Esophagus squamous epithelium (tissue), 5 donors: ENCODE measurements at regions not wholly inside any gene's neighbourhood (a gene's known extent, or its start where the extent isn't known, plus 50 kb on each side); places are given as distances from the start of the nearest gene placed in this dataset.

Source experiments
- DNase-seq: peaks from one replicate; lab custom pipeline; 2025; lab: John Stamatoyannopoulos, UW
- H3K27ac ChIP-seq, 4 donors: fragments of 200-600 bp; sonication (generic); one replicate each; pipeline ENCODE4 v1.5.1; 2016 to 2019; ENCODE audit warnings: mild to moderate bottlenecking in 1 of 4
- H3K27me3 ChIP-seq, 4 donors: fragments of 200-600 bp; sonication (generic); 1 replicate in 3 of 4; 2 replicates in 1 of 4; pipeline versions ENCODE4 v1.5.1 to v1.6.0; 2017 to 2021; ENCODE audit warnings: antibody characterized with exemption in 1 of 4
- H3K36me3 ChIP-seq, 3 donors: fragments of 200-600 bp; sonication (generic); one replicate each; pipeline ENCODE4 v1.5.1; 2016 to 2019
- H3K4me1 ChIP-seq, 3 donors: fragments of 200-600 bp; sonication (generic); one replicate each; pipeline ENCODE4 v1.5.1; 2017 to 2019
- H3K4me3 ChIP-seq, 4 donors: fragments of 200-600 bp; sonication (generic); 1 replicate in 3 of 4; 2 replicates in 1 of 4; pipeline ENCODE4 v1.5.1; 2016 to 2019; ENCODE audit warnings: mild to moderate bottlenecking in 2 of 4, moderate library complexity in 1 of 4
- H3K9me3 ChIP-seq, 3 donors: fragments of 200-600 bp; sonication (generic); one replicate each; pipeline ENCODE4 v1.5.1; 2016 to 2019
- POLR2A ChIP-seq, 4 donors: fragments of 450-650 bp; IDR thresholded peaks; one replicate each; pipeline ENCODE4 v1.6.1; 2017; ENCODE audit warnings: antibody characterized with exemption in 4 of 4, mild to moderate bottlenecking in 4 of 4, moderate library complexity in 3 of 4
- WGBS, 2 donors: methylation state at CpG; one replicate each; pipeline ENCODE4 v1.1.5; 2018; 5-methylcytosine and 5-hydroxymethylcytosine counted together
- intact Hi-C: fragments of 100-400 bp; cut with DNase I; formaldehyde crosslinking; loops from one replicate; pipeline ENCODE4 v1.15.0; 2022
- TF ChIP-seq, protein P1 (sequence below), 6 experiments: fragments of 450-650 bp in 4 of 6; fragments of 200-600 bp in 2 of 6; sonication (generic) in 2 of 6; IDR thresholded peaks; one replicate each; pipeline ENCODE4 v1.5.1; 2016 to 2019; ENCODE audit warnings: antibody characterized with exemption in 6 of 6, mild to moderate bottlenecking in 4 of 6, moderate library complexity in 4 of 6
- donor health status: DM: yes; HTN: yes; CAD: no.

DNA sequence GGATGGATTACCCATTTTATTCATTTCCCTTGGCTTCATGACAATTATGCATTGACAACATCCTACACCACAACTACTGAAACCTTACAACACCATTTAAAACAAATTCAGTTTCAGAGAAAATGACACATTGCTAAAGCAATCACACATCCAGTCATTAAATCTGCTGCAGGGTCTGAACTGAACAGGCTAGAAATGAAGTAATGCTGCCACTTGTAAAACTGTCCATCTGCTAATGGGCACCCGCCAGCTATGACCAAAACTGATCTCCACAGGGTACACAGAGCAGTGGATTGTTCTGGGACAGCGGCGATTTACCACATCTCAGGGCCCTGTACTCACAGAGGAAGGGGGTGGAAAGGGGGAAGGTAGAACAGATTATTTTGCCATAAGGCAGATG, 172.9 kb upstream of the FBXL4 start:
- WGBS, 2 donors: 85 to 100% methylated on average over 3 of the region's 3 CpGs
- Histone ChIP-seq H3K4me1 (no peaks in the 10 kb centered on the region), H3K9me3 (no peaks in the 10 kb centered on the region), H3K4me3 (no peak overlapping the region), H3K27ac (no peak overlapping the region), H3K36me3 (no peaks in the 10 kb centered on the region), H3K27me3 (peaks cover 0 to 19% (median 0%) of the 10 kb centered on the region in 4 donors)
- no peak for DNase-seq
- intact Hi-C loops: no loop called here
- TF ChIP-seq, protein P1, sequence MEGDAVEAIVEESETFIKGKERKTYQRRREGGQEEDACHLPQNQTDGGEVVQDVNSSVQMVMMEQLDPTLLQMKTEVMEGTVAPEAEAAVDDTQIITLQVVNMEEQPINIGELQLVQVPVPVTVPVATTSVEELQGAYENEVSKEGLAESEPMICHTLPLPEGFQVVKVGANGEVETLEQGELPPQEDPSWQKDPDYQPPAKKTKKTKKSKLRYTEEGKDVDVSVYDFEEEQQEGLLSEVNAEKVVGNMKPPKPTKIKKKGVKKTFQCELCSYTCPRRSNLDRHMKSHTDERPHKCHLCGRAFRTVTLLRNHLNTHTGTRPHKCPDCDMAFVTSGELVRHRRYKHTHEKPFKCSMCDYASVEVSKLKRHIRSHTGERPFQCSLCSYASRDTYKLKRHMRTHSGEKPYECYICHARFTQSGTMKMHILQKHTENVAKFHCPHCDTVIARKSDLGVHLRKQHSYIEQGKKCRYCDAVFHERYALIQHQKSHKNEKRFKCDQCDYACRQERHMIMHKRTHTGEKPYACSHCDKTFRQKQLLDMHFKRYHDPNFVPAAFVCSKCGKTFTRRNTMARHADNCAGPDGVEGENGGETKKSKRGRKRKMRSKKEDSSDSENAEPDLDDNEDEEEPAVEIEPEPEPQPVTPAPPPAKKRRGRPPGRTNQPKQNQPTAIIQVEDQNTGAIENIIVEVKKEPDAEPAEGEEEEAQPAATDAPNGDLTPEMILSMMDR (IDR thresholded peaks at IDR 0.05): no peak
- no peak for TF ChIP-seq POLR2A (IDR thresholded peaks at IDR 0.05)

DNA sequence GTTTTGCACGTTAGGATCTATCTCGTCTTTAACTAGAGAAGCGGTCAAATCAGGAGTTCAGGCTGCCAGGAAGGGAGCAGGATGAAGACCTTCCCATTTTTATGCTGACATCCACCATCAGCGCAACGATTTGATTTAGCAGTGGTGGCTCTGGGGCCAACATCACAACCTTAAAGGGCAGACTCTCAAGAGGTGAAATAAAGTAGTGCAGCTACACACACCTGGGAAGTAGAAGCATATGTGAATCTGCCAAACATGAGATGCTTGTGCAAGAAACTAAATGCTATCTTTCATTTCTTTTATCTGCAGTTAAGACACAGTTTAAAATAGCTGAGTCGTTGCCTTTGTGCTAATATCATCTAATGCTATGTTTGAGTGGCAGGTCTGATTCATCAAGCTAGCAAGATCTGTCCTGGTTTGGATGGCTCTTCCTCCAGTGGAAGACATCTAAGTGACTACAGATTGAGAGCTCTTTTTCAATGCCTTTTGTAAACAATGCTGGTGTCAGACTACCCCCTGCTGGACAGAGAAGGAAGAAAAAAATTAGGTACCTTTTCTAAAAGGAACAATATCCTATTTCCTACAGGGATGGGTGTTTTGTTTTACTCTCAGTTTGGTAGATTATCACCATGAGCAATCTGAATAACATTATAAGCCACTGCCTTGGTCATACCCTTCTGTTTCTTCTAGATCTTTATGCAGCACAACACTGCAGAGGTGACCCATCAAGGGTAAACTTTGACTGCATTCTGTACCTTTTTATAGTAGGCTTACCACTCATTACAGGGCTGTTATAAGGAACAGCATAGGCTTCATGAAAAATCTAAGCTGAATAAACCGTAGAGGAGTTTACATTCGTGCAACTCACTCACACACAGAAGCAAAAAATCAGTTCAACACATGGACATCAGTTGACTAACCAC, 171.6 kb upstream of the FBXL4 start:
- no peaks in the 10 kb centered on the region for H3K9me3 ChIP-seq
- H3K27ac ChIP-seq: no peak overlapping the region
- TF ChIP-seq, protein P1 (IDR thresholded peaks at IDR 0.05): peak; percentile 34 to 65 (median 44)
- TF ChIP-seq POLR2A (IDR thresholded peaks at IDR 0.05): no peak
- 54 to 55% methylated on average over 8 of the region's 8 CpGs for WGBS, 2 donors
- intact Hi-C loops: no loop called here
- H3K27me3 ChIP-seq: peaks cover 0 to 19% (median 0%) of the 10 kb centered on the region in 4 donors
- no peaks in the 10 kb centered on the region for H3K4me1 ChIP-seq
- H3K4me3 ChIP-seq: no peak overlapping the region
- no peaks in the 10 kb centered on the region for H3K36me3 ChIP-seq
- no peak for DNase-seq

DNA sequence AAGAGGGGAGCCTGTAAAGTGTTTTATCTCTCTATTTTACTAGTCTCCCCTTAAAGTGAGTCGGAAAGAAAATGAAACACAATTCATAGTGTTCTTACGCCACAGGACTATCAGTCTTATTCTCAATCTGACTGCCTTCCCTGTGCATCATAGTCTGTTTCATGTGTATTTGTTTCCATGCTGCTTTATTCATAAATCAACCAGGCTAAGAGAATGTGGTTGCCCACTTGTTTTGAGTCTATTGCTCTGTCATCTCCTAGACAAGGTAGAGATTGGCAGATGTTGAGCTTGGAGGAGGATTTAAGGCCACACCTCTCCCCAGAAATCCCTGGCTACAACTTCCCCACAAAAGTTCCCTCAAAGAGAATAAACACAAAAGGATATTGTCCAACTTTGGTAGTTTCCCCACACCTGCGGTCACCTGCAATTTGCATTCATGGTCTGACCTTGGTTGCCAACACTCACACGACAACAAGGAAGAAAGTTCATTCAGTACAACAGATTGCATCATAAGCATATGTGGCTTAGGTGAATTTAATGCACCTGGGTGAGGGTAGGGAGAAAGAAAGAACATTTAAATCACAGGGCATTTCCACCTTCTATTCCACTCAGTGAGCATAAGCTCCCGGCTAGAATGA, 167.1 kb upstream of the FBXL4 start:
- intact Hi-C loops: no loop called here
- TF ChIP-seq, protein P1 (IDR thresholded peaks at IDR 0.05): no peak
- no peak for TF ChIP-seq POLR2A (IDR thresholded peaks at IDR 0.05)
- H3K4me1 ChIP-seq: no peaks in the 10 kb centered on the region
- peaks cover 0 to 14% (median 0%) of the 10 kb centered on the region in 4 donors for H3K27me3 ChIP-seq
- H3K4me3 ChIP-seq: no peak overlapping the region
- H3K9me3 ChIP-seq: no peaks in the 10 kb centered on the region
- H3K36me3 ChIP-seq: no peaks in the 10 kb centered on the region
- no peak for DNase-seq
- no peak overlapping the region for H3K27ac ChIP-seq
- 72 to 85% methylated on average over 3 to 5 of the region's 5 CpGs for whole genome bisulfite sequencing, 2 donors

DNA sequence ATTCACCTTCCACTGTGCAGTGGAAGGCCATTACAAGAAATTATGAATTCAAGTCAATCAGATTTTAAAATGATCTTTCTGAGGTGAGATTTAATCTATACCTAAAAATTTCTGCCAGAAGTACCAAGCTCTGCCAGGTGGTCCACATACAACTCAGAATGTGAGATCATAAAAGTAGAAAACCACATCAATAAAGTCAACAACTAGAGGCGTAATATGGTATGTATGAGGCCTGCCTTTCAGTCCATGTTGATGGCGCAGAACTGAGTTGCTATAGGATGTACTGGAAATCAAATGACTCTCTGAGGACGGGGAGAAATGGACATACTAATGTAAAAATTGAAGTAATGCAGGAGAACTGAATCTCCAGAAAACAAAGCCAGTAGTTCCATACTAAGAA, 163.8 kb upstream of the FBXL4 start:
- H3K27me3 ChIP-seq: peaks cover 0 to 8% (median 0%) of the 10 kb centered on the region in 4 donors
- intact Hi-C loops: no loop called here
- H3K9me3 ChIP-seq: no peaks in the 10 kb centered on the region
- H3K27ac ChIP-seq: no peak overlapping the region
- H3K36me3 ChIP-seq: no peaks in the 10 kb centered on the region
- 86 to 91% methylated on average over 3 of the region's 3 CpGs for WGBS, 2 donors
- DNase-seq: no peak
- H3K4me1 ChIP-seq: no peaks in the 10 kb centered on the region
- TF ChIP-seq POLR2A (IDR thresholded peaks at IDR 0.05): no peak
- TF ChIP-seq, protein P1 (IDR thresholded peaks at IDR 0.05): no peak
- no peak overlapping the region for H3K4me3 ChIP-seq

DNA sequence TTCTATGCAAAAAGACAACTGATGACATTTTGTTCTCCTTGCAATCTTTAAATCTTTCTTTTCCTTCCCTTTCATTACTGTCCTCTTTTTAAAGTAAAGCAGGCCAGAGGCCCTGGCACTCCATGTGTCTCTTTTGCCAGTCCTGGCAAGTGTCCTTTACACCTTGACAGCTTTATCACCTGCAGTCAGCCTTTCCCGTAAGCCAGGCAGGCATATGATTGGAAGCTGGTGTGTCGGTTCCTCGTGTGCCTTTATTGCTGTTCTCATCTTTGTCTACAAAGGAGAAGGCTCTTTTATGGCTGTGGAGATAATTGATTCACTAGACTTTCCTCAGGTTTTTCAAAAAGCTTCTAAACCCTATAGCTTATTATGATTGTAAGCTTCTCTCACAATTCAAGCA, 162.3 kb upstream of the FBXL4 start:
- Histone ChIP-seq H3K4me3 (no peak overlapping the region), H3K4me1 (no peaks in the 10 kb centered on the region), H3K27me3 (peaks cover 0 to 4% (median 0%) of the 10 kb centered on the region in 4 donors), H3K36me3 (no peaks in the 10 kb centered on the region), H3K27ac (no peak overlapping the region), H3K9me3 (no peaks in the 10 kb centered on the region)
- DNase-seq: no peak
- WGBS, 2 donors: 40 to 49% methylated on average over 3 of the region's 3 CpGs
- TF ChIP-seq, protein P1 (IDR thresholded peaks at IDR 0.05): no peak
- no peak for TF ChIP-seq POLR2A (IDR thresholded peaks at IDR 0.05)
- intact Hi-C loops: no loop called here
